ENCODE measurements at regions not wholly inside any gene's neighbourhood (a gene's known extent, or its start where the extent isn't known, plus 50 kb on each side); places are given as distances from the start of the nearest gene placed in this dataset.

DNA sequence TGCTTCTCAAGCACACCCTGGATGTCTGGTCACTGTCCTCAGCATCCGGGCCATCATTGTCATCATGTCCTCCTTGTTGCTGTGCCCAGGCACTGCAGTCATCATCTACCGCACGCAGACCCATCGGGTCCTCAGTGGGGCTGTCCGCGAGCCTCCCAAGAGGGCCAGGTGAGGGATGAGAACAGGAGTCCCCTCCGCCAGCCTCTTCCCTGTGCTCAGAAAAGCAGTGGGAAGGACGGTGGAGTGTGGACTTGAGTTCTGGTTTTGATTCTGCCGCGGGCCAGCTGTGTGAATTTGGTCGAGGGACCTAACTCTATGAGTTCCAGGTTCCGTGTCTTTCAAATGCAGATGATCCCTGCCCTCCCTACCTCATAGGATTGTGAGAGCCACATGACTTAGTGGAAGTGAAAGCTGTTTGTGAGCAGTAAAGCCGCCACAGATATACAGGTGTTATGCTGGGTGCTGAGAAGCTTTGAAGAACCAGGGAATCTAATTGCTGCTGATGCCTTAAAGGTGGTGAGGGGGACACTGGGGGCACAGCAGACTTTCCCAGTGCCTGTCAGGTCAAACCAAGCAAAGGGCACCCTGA is 122.9 kb upstream of the RAP1B start:
- H3K36me3 ChIP-seq (ENCODE audit: control insufficient read depth, insufficient read depth, low read length), result no peaks in the 10 kb centered on the region
- H3K4me3 ChIP-seq (ENCODE audit: low read length), result no peak overlapping the region
- no peaks in the 10 kb centered on the region for H3K4me1 ChIP-seq (ENCODE audit: control insufficient read depth, insufficient read depth, low read length)
- H3K27ac ChIP-seq (ENCODE audit: low read depth, low read length), result no peak overlapping the region
- no peaks in the 10 kb centered on the region for H3K27me3 ChIP-seq (ENCODE audit: control insufficient read depth, insufficient read depth, low read length)
- no peak overlapping the region for H3K9ac ChIP-seq (ENCODE audit: low read length)

DNA sequence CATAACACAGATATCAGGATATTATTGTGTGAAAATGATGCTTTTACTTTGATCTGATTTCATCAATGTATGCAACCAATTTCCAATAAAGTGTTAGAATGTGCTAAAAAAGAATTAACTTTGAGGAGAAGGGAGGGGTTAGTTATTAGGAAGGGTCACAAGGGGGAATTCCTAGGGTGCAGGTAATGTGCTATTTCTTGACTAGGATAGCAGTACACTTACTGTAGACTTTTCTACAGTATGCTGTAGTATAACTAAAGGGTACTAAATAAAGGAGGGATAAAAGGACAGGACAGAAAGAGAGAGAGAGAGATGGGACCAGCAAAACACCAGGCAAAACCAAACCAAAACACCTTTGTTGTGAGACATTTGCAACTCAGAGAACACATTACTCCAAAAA is 121.4 kb upstream of the RAP1B start:
- Histone ChIP-seq H3K4me3 (ENCODE audit: low read length) (no peak overlapping the region), H3K9ac (ENCODE audit: low read length) (no peak overlapping the region), H3K4me1 (ENCODE audit: control insufficient read depth, insufficient read depth, low read length) (no peaks in the 10 kb centered on the region), H3K27ac (ENCODE audit: low read depth, low read length) (no peak overlapping the region), H3K36me3 (ENCODE audit: control insufficient read depth, insufficient read depth, low read length) (no peaks in the 10 kb centered on the region), H3K27me3 (ENCODE audit: control insufficient read depth, insufficient read depth, low read length) (no peaks in the 10 kb centered on the region)

DNA sequence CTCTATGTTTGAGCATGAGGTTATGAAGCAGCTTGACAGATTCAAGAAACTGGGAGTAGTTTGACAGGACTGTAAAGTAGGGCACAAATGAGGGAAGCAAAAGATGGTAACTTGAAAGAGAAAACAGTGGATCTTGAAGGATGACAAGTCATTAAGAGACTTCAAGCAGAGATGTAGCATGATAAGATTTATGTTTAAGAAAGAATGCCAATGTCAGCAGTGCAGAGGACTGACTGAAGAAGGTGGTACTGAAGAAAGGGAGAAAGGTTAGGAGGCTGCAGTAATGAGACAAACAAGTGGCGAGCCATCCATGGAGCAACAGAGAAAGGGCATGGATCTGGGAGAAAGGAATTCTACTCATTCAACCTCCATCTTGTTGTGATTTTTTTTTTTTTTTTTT is 120.2 kb upstream of the RAP1B start:
- Histone ChIP-seq H3K4me3 (ENCODE audit: low read length) (no peak overlapping the region), H3K9ac (ENCODE audit: low read length) (no peak overlapping the region), H3K4me1 (ENCODE audit: control insufficient read depth, insufficient read depth, low read length) (no peaks in the 10 kb centered on the region), H3K27ac (ENCODE audit: low read depth, low read length) (no peak overlapping the region), H3K36me3 (ENCODE audit: control insufficient read depth, insufficient read depth, low read length) (no peaks in the 10 kb centered on the region), H3K27me3 (ENCODE audit: control insufficient read depth, insufficient read depth, low read length) (no peaks in the 10 kb centered on the region)

DNA sequence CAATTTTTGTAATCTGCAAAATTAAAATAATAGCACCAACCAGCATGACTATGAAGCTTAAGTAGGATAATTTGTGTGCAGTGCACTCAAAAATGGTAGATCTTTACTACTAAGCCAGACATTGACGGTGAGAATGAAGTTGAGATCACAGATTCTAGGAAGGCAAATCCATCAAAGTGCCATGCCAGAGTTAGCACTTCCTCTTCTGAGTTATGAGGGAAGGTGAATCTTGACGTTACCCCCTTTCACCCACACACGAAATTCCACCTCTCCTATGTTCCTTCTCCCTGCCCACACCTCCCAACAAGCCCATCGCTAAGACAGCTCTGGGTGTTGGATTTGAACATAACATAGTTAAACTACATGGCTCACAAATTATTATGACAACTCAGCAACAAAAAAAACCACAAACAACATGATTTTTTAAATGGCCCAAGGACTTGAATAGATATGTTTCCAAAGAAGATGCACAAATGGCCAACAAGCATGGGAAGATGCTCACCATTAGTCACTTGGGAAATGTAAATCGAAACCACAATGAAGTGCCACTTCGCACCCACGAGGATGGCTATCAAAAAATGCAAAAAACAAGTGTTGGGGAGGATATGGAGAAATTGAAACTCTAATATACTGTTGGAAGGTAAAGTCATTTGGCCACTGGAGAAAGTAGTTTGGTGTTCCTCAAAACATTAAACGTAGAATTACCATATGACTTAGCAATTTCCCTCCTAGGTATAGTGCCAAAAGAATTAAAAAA is 119.3 kb upstream of the RAP1B start:
- Histone ChIP-seq H3K27me3 (ENCODE audit: control insufficient read depth, insufficient read depth, low read length) (no peaks in the 10 kb centered on the region), H3K9ac (ENCODE audit: low read length) (no peak overlapping the region), H3K4me3 (ENCODE audit: low read length) (no peak overlapping the region), H3K4me1 (ENCODE audit: control insufficient read depth, insufficient read depth, low read length) (no peaks in the 10 kb centered on the region), H3K36me3 (ENCODE audit: control insufficient read depth, insufficient read depth, low read length) (no peaks in the 10 kb centered on the region), H3K27ac (ENCODE audit: low read depth, low read length) (no peak overlapping the region)

DNA sequence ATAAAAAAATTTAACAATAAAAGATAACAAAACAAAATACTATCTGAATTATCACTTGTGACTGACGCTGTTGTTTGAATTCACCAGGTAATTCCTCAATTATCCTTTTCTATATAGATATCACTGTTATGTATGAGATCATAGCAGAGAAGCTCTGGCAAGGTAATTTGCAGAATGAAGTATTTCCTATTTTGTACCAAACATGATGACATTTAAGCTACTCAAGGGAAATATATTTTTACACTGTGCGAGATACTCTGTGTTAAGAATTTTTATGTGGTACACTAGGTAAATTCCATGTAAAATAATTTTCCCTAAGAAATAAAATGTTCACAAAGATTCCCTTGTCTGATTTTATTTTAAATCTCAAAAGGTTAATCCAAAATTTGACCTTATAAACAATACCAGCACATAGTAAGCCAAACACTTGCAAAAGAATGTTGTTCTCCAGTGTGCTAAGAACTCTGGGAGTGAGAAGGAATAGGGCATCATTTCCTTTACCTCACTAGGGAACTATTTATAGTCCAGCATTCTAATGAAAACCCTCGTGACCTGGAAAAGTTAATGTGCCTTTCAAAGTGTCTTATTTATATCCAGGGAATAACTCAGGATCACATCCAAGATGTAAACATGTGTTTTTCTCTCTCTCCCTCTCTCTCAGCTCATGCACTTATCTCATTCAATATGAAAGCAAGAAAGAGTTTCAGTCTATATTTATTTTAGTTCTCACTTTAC is 115.2 kb upstream of the RAP1B start:
- H3K27me3 ChIP-seq (ENCODE audit: control insufficient read depth, insufficient read depth, low read length), result no peaks in the 10 kb centered on the region
- no peaks in the 10 kb centered on the region for H3K36me3 ChIP-seq (ENCODE audit: control insufficient read depth, insufficient read depth, low read length)
- H3K4me3 ChIP-seq (ENCODE audit: low read length), result no peak overlapping the region
- no peaks in the 10 kb centered on the region for H3K4me1 ChIP-seq (ENCODE audit: control insufficient read depth, insufficient read depth, low read length)
- H3K27ac ChIP-seq (ENCODE audit: low read depth, low read length), result peak overlapping the region; percentile 44
- no peak overlapping the region for H3K9ac ChIP-seq (ENCODE audit: low read length)

DNA sequence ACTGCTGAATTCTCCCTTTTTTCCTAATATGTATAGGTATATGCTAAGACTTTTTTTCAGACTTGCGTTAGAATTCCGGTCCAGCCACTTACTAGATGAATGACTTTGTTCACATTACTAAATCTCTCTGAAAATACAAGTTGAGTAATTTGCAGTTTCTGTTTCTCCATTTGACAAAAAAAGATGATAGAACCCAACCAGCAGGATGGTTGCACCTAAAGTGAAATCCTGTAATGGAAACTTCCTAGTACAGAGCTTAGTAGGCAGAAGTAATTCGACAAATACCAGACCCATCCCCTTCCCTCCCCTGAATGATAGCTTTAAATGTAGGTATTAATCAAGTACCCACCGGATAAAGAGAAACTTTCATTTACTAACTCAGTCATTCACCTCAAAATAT is 113.6 kb upstream of the RAP1B start:
- Histone ChIP-seq H3K27me3 (ENCODE audit: control insufficient read depth, insufficient read depth, low read length) (no peaks in the 10 kb centered on the region), H3K4me3 (ENCODE audit: low read length) (no peak overlapping the region), H3K4me1 (ENCODE audit: control insufficient read depth, insufficient read depth, low read length) (no peaks in the 10 kb centered on the region), H3K36me3 (ENCODE audit: control insufficient read depth, insufficient read depth, low read length) (no peaks in the 10 kb centered on the region), H3K9ac (ENCODE audit: low read length) (no peak overlapping the region), H3K27ac (ENCODE audit: low read depth, low read length) (peak overlapping the region; percentile 17)

DNA sequence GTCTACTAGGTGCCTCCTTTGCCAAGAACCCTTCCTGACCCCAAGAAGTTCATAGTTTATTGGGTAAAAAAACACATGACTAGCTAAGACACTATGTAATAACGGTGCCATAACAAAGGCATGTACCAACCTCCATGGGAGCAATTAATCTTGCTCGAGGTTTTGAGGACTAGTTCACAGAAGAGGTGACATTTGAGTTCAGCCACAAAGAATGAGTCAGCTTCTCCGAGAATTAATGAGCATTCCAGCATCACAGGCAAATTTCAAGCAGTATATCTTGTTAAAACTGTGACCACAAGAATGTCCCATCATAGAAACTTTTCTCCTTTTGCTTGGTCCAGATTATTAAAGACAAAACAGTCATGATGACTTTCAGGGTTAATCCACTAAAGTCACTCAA is 113.0 kb upstream of the RAP1B start:
- H3K27ac ChIP-seq (ENCODE audit: low read depth, low read length), result no peak overlapping the region
- no peak overlapping the region for H3K4me3 ChIP-seq (ENCODE audit: low read length)
- no peaks in the 10 kb centered on the region for H3K27me3 ChIP-seq (ENCODE audit: control insufficient read depth, insufficient read depth, low read length)
- no peaks in the 10 kb centered on the region for H3K36me3 ChIP-seq (ENCODE audit: control insufficient read depth, insufficient read depth, low read length)
- H3K9ac ChIP-seq (ENCODE audit: low read length), result no peak overlapping the region
- no peaks in the 10 kb centered on the region for H3K4me1 ChIP-seq (ENCODE audit: control insufficient read depth, insufficient read depth, low read length)

DNA sequence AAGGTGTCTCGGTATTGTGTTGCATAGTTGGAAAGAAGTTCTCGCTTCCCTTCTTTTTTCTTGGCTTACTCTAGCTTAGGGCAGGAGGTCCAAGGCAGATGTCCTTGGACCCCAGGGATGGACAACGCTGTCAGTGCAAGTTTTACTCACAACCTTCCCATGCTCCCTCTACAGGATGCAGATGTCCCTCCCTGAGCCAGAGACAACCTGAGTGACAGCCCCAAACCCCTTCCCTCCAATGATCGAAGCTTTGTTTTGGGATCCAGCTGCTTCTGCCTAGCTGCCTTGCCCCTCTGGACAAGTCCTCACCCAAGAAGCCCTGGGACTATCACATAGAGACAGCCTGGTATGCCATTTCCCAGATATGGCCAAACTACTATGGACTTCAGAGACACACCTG is 112.0 kb upstream of the RAP1B start:
- Histone ChIP-seq H3K27ac (ENCODE audit: low read depth, low read length) (no peak overlapping the region), H3K36me3 (ENCODE audit: control insufficient read depth, insufficient read depth, low read length) (no peaks in the 10 kb centered on the region), H3K4me3 (ENCODE audit: low read length) (no peak overlapping the region), H3K27me3 (ENCODE audit: control insufficient read depth, insufficient read depth, low read length) (no peaks in the 10 kb centered on the region), H3K9ac (ENCODE audit: low read length) (no peak overlapping the region), H3K4me1 (ENCODE audit: control insufficient read depth, insufficient read depth, low read length) (no peaks in the 10 kb centered on the region)

DNA sequence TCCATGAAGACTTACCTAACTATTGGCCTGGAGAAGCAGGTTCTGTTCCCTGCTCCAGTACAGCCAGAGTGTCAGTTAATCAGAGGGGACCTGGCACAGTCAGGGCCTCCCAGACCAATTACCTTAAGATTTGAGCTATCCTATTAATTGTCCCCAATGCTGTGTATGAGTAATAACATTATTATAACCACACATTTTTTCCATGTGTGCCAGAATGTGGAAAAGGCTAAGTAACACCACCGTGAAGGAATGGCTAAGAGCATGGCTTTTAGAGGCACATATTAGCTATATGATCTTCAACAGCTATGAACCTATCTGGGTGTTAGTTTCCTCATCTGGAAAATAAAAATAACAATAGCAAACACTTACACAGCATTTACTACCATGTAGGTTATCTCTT is 111.1 kb upstream of the RAP1B start:
- Histone ChIP-seq H3K4me1 (ENCODE audit: control insufficient read depth, insufficient read depth, low read length) (no peaks in the 10 kb centered on the region), H3K9ac (ENCODE audit: low read length) (no peak overlapping the region), H3K27me3 (ENCODE audit: control insufficient read depth, insufficient read depth, low read length) (no peaks in the 10 kb centered on the region), H3K36me3 (ENCODE audit: control insufficient read depth, insufficient read depth, low read length) (no peaks in the 10 kb centered on the region), H3K27ac (ENCODE audit: low read depth, low read length) (no peak overlapping the region), H3K4me3 (ENCODE audit: low read length) (no peak overlapping the region)

DNA sequence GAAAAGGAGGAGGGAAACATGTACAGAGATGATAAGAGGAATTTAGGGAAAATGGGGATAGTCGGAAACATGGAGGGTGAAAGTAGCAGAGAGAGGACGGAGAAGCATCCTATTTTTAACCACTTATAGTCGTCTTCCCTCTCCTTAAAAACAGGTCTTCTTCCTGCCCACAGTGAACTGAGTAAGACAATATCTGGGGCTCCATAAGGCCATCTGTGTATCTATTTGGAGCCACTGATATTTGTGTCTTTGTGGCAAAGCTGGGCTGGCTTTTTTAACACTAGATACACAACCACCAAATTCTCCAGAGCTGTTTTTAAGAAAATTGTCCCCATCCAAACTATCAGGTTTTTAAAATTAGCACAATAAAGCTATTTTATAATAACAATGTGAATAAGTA is 109.5 kb upstream of the RAP1B start:
- Histone ChIP-seq H3K27ac (ENCODE audit: low read depth, low read length) (no peak overlapping the region), H3K9ac (ENCODE audit: low read length) (no peak overlapping the region), H3K36me3 (ENCODE audit: control insufficient read depth, insufficient read depth, low read length) (no peaks in the 10 kb centered on the region)

DNA sequence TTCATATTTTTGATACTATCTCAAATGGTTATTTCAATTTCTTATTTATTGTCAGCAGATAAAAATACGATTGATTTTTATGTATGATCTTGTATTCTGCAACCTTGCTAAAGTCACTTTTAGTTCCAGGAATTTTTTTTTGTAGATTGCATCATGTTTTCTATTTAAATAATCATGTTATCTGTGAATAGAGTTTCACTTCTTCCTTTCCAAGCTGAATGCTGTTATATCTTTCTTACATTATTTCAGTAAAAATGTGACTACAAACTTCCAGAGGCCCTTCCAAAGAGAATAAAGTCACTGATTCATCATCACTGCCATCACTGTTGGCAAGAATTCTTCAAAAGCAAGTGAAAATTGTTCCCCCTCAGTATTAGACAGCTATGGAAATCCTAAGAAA is 104.7 kb upstream of the RAP1B start:
- Histone ChIP-seq H3K27ac (ENCODE audit: low read depth, low read length) (no peak overlapping the region), H3K4me3 (ENCODE audit: low read length) (no peak overlapping the region), H3K9ac (ENCODE audit: low read length) (no peak overlapping the region), H3K4me1 (ENCODE audit: control insufficient read depth, insufficient read depth, low read length) (no peaks in the 10 kb centered on the region), H3K36me3 (ENCODE audit: control insufficient read depth, insufficient read depth, low read length) (no peaks in the 10 kb centered on the region), H3K27me3 (ENCODE audit: control insufficient read depth, insufficient read depth, low read length) (no peaks in the 10 kb centered on the region)

More for the DNA sequence above, 109.5 kb upstream of the RAP1B start:
- H3K4me1 ChIP-seq (ENCODE audit: control insufficient read depth, insufficient read depth, low read length), result no peaks in the 10 kb centered on the region
- no peak overlapping the region for H3K4me3 ChIP-seq (ENCODE audit: low read length)
- no peaks in the 10 kb centered on the region for H3K27me3 ChIP-seq (ENCODE audit: control insufficient read depth, insufficient read depth, low read length)

DNA sequence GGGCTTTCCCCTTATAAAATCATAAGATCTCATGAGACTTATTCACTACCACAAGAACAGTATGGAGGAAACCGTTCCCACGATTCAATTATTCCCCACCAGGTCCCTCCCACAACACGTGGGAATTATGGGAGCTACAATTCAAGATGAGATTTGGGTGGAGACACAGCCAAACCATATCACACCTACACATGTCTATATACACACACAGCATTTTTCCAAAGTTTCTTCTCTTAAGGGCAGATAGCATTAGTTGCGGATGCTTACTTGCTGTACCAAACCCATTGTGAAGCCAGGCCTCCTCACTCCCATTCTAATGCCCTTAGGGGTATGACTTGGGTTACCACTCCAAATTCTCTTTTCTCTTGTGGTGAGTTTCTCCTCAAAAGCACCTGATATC is 104.1 kb upstream of the RAP1B start:
- Histone ChIP-seq H3K27ac (ENCODE audit: low read depth, low read length) (no peak overlapping the region), H3K4me3 (ENCODE audit: low read length) (no peak overlapping the region), H3K27me3 (ENCODE audit: control insufficient read depth, insufficient read depth, low read length) (no peaks in the 10 kb centered on the region), H3K9ac (ENCODE audit: low read length) (no peak overlapping the region), H3K36me3 (ENCODE audit: control insufficient read depth, insufficient read depth, low read length) (no peaks in the 10 kb centered on the region), H3K4me1 (ENCODE audit: control insufficient read depth, insufficient read depth, low read length) (no peaks in the 10 kb centered on the region)

DNA sequence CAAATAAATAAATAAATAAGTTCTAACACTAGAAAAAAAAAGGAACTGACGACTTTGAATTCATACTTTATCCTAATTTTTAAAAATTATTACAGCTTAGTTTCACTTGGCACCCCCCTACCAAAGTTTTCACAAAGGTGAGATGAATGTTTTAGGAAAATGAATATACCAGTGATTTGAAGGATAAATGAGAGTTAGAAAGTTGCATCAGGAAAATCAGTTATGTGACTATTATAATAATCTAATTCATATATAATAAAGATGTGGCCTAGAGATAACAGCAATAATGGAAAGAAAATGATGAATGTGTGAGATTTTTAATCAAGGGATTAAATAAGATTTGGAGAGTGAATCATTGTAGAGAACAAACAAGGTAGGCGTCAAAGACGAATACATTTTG is 103.0 kb upstream of the RAP1B start:
- Histone ChIP-seq H3K4me1 (ENCODE audit: control insufficient read depth, insufficient read depth, low read length) (no peaks in the 10 kb centered on the region), H3K27me3 (ENCODE audit: control insufficient read depth, insufficient read depth, low read length) (no peaks in the 10 kb centered on the region), H3K4me3 (ENCODE audit: low read length) (no peak overlapping the region), H3K36me3 (ENCODE audit: control insufficient read depth, insufficient read depth, low read length) (no peaks in the 10 kb centered on the region), H3K9ac (ENCODE audit: low read length) (no peak overlapping the region), H3K27ac (ENCODE audit: low read depth, low read length) (no peak overlapping the region)
